ENCODE measurements at regions not wholly inside any gene's neighbourhood (a gene's known extent, or its start where the extent isn't known, plus 50 kb on each side); places are given as distances from the start of the nearest gene placed in this dataset.

- ATAC-seq (no peak), DNase-seq (ENCODE audit: low read depth, low spot score) (no peak), FAIRE-seq (no peak)
- intact Hi-C loops (cut with micrococcal nuclease; ENCODE audit: unreplicated experiment): no loop called here
- BruUV-seq (replicated peaks): no TSS peak
- H3K27me3 ChIP-seq (replicated peaks in 1 of 2; ENCODE audit: control insufficient read depth in 2 of 2, insufficient read depth in 2 of 2, low read length in 1 of 2): no peaks in the 10 kb centered on the region
- no peak overlapping the region for H3K27ac ChIP-seq (ENCODE audit: control insufficient read depth, insufficient read depth)
- no peak overlapping the region for H3K4me2 ChIP-seq (ENCODE audit: control insufficient read depth, insufficient read depth)
- SMC1A ChIA-PET (ENCODE audit: uncharacterized antibody, unreplicated experiment): interaction anchor here (1.2 kb wide), 1 partner anchor 87 kb away, joined by 3 read pairs; no protein-coding TSS in a partner anchor
- no peaks in the 10 kb centered on the region for H3K4me1 ChIP-seq (ENCODE audit: control insufficient read depth, insufficient read depth, low read length)
- no peak overlapping the region for H3K9ac ChIP-seq (ENCODE audit: control insufficient read depth, insufficient read depth, low read length)
- TF ChIP-seq FOS (IDR thresholded peaks at IDR 0.05; ENCODE audit: borderline replicate concordance, extremely low read depth, insufficient read length) (no peak), ESRRA (IDR thresholded peaks at IDR 0.05; ENCODE audit: low read length) (no peak), TCF7 (IDR thresholded peaks at IDR 0.05; ENCODE audit: borderline replicate concordance) (no peak), E2F8 (IDR thresholded peaks at IDR 0.05; ENCODE audit: low read depth, partially characterized antibody) (no peak), NR2C2 (IDR thresholded peaks at IDR 0.05; ENCODE audit: borderline replicate concordance, control insufficient read depth, insufficient read length, low read depth) (no peak)
- TF ChIP-seq, protein P1, sequence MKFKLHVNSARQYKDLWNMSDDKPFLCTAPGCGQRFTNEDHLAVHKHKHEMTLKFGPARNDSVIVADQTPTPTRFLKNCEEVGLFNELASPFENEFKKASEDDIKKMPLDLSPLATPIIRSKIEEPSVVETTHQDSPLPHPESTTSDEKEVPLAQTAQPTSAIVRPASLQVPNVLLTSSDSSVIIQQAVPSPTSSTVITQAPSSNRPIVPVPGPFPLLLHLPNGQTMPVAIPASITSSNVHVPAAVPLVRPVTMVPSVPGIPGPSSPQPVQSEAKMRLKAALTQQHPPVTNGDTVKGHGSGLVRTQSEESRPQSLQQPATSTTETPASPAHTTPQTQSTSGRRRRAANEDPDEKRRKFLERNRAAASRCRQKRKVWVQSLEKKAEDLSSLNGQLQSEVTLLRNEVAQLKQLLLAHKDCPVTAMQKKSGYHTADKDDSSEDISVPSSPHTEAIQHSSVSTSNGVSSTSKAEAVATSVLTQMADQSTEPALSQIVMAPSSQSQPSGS (IDR thresholded peaks at IDR 0.05; ENCODE audit: low read length): no peak
- in situ Hi-C loops (cut with MboI): no loop called here
- no peak overlapping the region for H3K4me3 ChIP-seq
- POLR2A ChIA-PET: no interaction called here
- WGBS (ENCODE audit: insufficient coverage, insufficient replicate concordance, low lambda C conversion rate, missing lambda C conversion rate): 37% methylated on average over 2 of the region's 2 CpGs
- H3K9me3 ChIP-seq (replicated peaks; ENCODE audit: control insufficient read depth, insufficient read depth, low read length): no peaks in the 10 kb centered on the region
- no peaks in the 10 kb centered on the region for H3K79me2 ChIP-seq (ENCODE audit: control insufficient read depth, insufficient read depth, low read length)
- CTCF ChIA-PET: no interaction called here
- H3K36me3 ChIP-seq (ENCODE audit: control insufficient read depth in 2 of 2, insufficient read depth in 2 of 2, low read length in 1 of 2): no peaks in the 10 kb centered on the region
- RAD21 ChIA-PET (ENCODE audit: unreplicated experiment): no interaction called here
- H2AFZ ChIP-seq (ENCODE audit: control insufficient read depth, low read depth, low read length): no peak overlapping the region
- H4K20me1 ChIP-seq (ENCODE audit: control insufficient read depth, insufficient read depth): no peaks in the 10 kb centered on the region
Measured at GRCh38 chr4:136805617-136806016, 726.7 kb downstream of the PCDH18 start.
